Activated T-cell treated with anti-CD3 and anti-CD28 coated beads for 24 hours (primary cell): ENCODE measurements at regions not wholly inside any gene's neighbourhood (a gene's known extent, or its start where the extent isn't known, plus 50 kb on each side); places are given as distances from the start of the nearest gene placed in this dataset.
"Not testable (repeated sequence)": the region's sequence is repeated elsewhere in the genome, so short reads cannot be mapped to it uniquely, and the experiment has no call there.

Experiments
- DNase-seq: peaks from one replicate; pipeline ENCODE4 v3.0.0-alpha.2; 2020; ENCODE audit warnings: low read depth

GRCh38 chr10:124213471-124213870 lies 120.1 kb upstream of the CHST15 start:
- no peak for DNase-seq

- no peak for DNase-seq
Observed at GRCh38 chr10:124212702-124213101, 119.3 kb upstream of the CHST15 start.

GRCh38 chr10:124211921-124212320 lies 118.5 kb upstream of the CHST15 start:
- DNase-seq: no peak

- DNase-seq: no peak
Observed at GRCh38 chr10:124210263-124210662, 116.9 kb upstream of the CHST15 start.

- DNase-seq: no peak
Observed at GRCh38 chr10:124207391-124207790, 114.0 kb upstream of the CHST15 start.

- DNase-seq: no peak
Observed at GRCh38 chr10:124206616-124207015, 113.2 kb upstream of the CHST15 start.

GRCh38 chr10:124205432-124205831 lies 112.0 kb upstream of the CHST15 start:
- no peak for DNase-seq

- no peak for DNase-seq
Observed at GRCh38 chr10:124204726-124205125, 111.3 kb upstream of the CHST15 start.

GRCh38 chr10:124200011-124200410 lies 106.6 kb upstream of the CHST15 start:
- DNase-seq: no peak

GRCh38 chr10:124198871-124199270 lies 105.5 kb upstream of the CHST15 start:
- DNase-seq: no peak

GRCh38 chr10:124198125-124198501 lies 104.7 kb upstream of the CHST15 start:
- DNase-seq: no peak

- DNase-seq: no peak
Observed at GRCh38 chr10:124197371-124198124, 104.2 kb upstream of the CHST15 start.

GRCh38 chr10:124196659-124197058 lies 103.3 kb upstream of the CHST15 start:
- no peak for DNase-seq

GRCh38 chr10:124194199-124194824 lies 100.9 kb upstream of the CHST15 start:
- DNase-seq: no peak

GRCh38 chr10:124193309-124193696 lies 99.9 kb upstream of the CHST15 start:
- no peak for DNase-seq

- not testable (repeated sequence) for DNase-seq
Observed at GRCh38 chr10:124192664-124193308, 99.4 kb upstream of the CHST15 start.

GRCh38 chr10:124190476-124190875 lies 97.1 kb upstream of the CHST15 start:
- DNase-seq: not testable (repeated sequence)

GRCh38 chr10:124186956-124187355 lies 93.6 kb upstream of the CHST15 start:
- DNase-seq: no peak

GRCh38 chr10:124185084-124185483 lies 91.7 kb upstream of the CHST15 start:
- DNase-seq: no peak

- DNase-seq: no peak
Observed at GRCh38 chr10:124184208-124184830, 90.9 kb upstream of the CHST15 start.

GRCh38 chr10:124183617-124184016 lies 90.2 kb upstream of the CHST15 start:
- no peak for DNase-seq

GRCh38 chr10:124182088-124182541 lies 88.7 kb upstream of the CHST15 start:
- DNase-seq: no peak

GRCh38 chr10:124181656-124182055 lies 88.3 kb upstream of the CHST15 start:
- no peak for DNase-seq
